PC-3 (cell line): ENCODE measurements at regions not wholly inside any gene's neighbourhood (a gene's known extent, or its start where the extent isn't known, plus 50 kb on each side); places are given as distances from the start of the nearest gene placed in this dataset.

ENCODE experiments used
- ATAC-seq: fragments of 200-7000 bp; cut with Tn5 transposase; 2 replicates; pipeline ENCODE4 v1.9.1; 2020; ENCODE audit warnings: mild to moderate bottlenecking, moderate library complexity
- BruUV-seq: library from RNA; stranded (reverse); fragments of 400-500 nt; replicated peaks from 2 replicates; lab custom pipeline; 2021; lab: Mats Ljungman, UMichigan
- CTCF ChIA-PET: fragments of 300-600 bp; sonication (Branson Sonifier 250); formaldehyde crosslinking; loops from one replicate; lab custom pipeline; 2022; ENCODE audit warnings: antibody characterized with exemption; lab: Charles Lee
- POLR2A ChIA-PET: fragments of 300-600 bp; sonication (Branson Sonifier 250); formaldehyde crosslinking; loops from one replicate; lab custom pipeline; 2022; ENCODE audit warnings: antibody characterized with exemption; ENCODE audit not compliant: unreplicated experiment; lab: Charles Lee
- DNase-seq: peaks from one replicate; pipeline ENCODE4 v3.0.0-alpha.2; 2015
- H2AFZ ChIP-seq: fragments of 300-600 bp; sonication (generic); 2 replicates; pipeline ENCODE4 v1.6.0; 2016; ENCODE audit warnings: antibody characterized with exemption, low read length
- H3F3A ChIP-seq: fragments of 300-600 bp; sonication (generic); one replicate; pipeline ENCODE4 v1.6.0; 2017; ENCODE audit warnings: antibody characterized with exemption, low read length, control low read depth, mild to moderate bottlenecking; ENCODE audit not compliant: unreplicated experiment
- H3K27ac ChIP-seq: fragments of 300-600 bp; sonication (generic); 2 replicates; pipeline ENCODE4 v1.5.1; 2016; ENCODE audit warnings: mild to moderate bottlenecking, low read length
- H3K27me3 ChIP-seq: fragments of 300-600 bp; sonication (generic); 2 replicates; pipeline ENCODE4 v1.6.1; 2016; ENCODE audit warnings: low read length, mixed read lengths
- H3K36me3 ChIP-seq: fragments of 300-600 bp; sonication (generic); 2 replicates; pipeline ENCODE4 v1.6.1; 2016; ENCODE audit warnings: low read depth, mixed run types, low read length, mixed read lengths
- H3K4me1 ChIP-seq: fragments of 300-600 bp; sonication (generic); 2 replicates; pipeline ENCODE4 v1.5.1; 2016; ENCODE audit warnings: low read length; ENCODE audit not compliant: insufficient read depth
- H3K4me2 ChIP-seq: fragments of 300-600 bp; sonication (generic); 2 replicates; pipeline ENCODE4 v1.6.0; 2016; ENCODE audit warnings: low read length
- H3K4me3 ChIP-seq: fragments of 300-600 bp; sonication (generic); 2 replicates; pipeline ENCODE4 v1.5.1; 2016; ENCODE audit warnings: mild to moderate bottlenecking, low read length, mixed read lengths
- H3K79me2 ChIP-seq: fragments of 300-600 bp; sonication (generic); 2 replicates; pipeline ENCODE4 v1.6.1; 2017; ENCODE audit warnings: low read length, mixed read lengths
- H3K9ac ChIP-seq: fragments of 300-600 bp; sonication (generic); 2 replicates; pipeline ENCODE4 v1.6.0; 2016; ENCODE audit warnings: mild to moderate bottlenecking, low read length
- H3K9me2 ChIP-seq: fragments of 300-600 bp; sonication (generic); replicated peaks from 2 replicates; pipeline ENCODE4 v1.6.1; 2016; ENCODE audit warnings: mixed run types, low read length, mixed read lengths
- H3K9me3 ChIP-seq: fragments of 300-600 bp; sonication (generic); 2 replicates; pipeline ENCODE4 v1.6.1; 2016; ENCODE audit warnings: low read length, mixed read lengths
- H4K20me1 ChIP-seq: fragments of 300-600 bp; sonication (generic); 2 replicates; pipeline ENCODE4 v1.6.1; 2016; ENCODE audit warnings: low read length, mixed read lengths
- CTCF ChIP-seq: fragments of 300-600 bp; sonication (generic); conservative IDR thresholded peaks from 2 replicates; pipeline ENCODE4 v1.5.1; 2017; ENCODE audit warnings: antibody characterized with exemption, low read depth, mild to moderate bottlenecking, low read length
- EZH2 ChIP-seq: fragments of 300-600 bp; sonication (generic); IDR thresholded peaks from one replicate; pipeline ENCODE4 v1.6.1; 2017; ENCODE audit warnings: antibody characterized with exemption, mild to moderate bottlenecking, low read length; ENCODE audit not compliant: unreplicated experiment
- EZH2phosphoT487 ChIP-seq: fragments of 300-600 bp; sonication (generic); IDR thresholded peaks from 2 replicates; pipeline ENCODE4 v1.6.1; 2018; ENCODE audit warnings: mild to moderate bottlenecking, antibody characterized with exemption, low read length, borderline replicate concordance
- intact Hi-C: fragments of 100-400 bp; cut with micrococcal nuclease; formaldehyde crosslinking; loops from 2 replicates; pipeline ENCODE4 v1.9.0; 2023

- Histone ChIP-seq H3K4me1 (peaks cover under 1% of the 10 kb centered on the region; the same call in 1 of the 2 replicates), H3K4me3 (no peak overlapping the region), H4K20me1 (no peaks in the 10 kb centered on the region), H2AFZ (no peak overlapping the region), H3K4me2 (no peak overlapping the region), H3F3A (no peaks in the 10 kb centered on the region), H3K27ac (no peak overlapping the region), H3K27me3 (no peaks in the 10 kb centered on the region; the same call in 1 of the 2 replicates), H3K36me3 (no peaks in the 10 kb centered on the region), H3K9me3 (no peaks in the 10 kb centered on the region), H3K9ac (no peak overlapping the region), H3K79me2 (no peaks in the 10 kb centered on the region), H3K9me2 (0 out of 2 replicates have a peak, but pooled peaks cover 1% of the 10 kb centered on the region)
- intact Hi-C loops = no loop called here
- ChIA-PET POLR2A (no interaction called here), CTCF (interaction anchor here (1.1 to 1.5 kb wide), 2 partner anchors 12 to 74 kb away, joined by 3 to 5 read pairs; no protein-coding TSS in a partner anchor)
- no TSS peak for BruUV-seq
- no peak for TF ChIP-seq CTCF
- TF ChIP-seq EZH2phosphoT487 = no peak
- no peak for TF ChIP-seq EZH2
- DNase-seq = no peak
- peak; percentile 38; the same call in 1 of the 2 replicates for ATAC-seq
Measured at GRCh38 chr11:109864834-109865547, 228.2 kb upstream of the ZC3H12C start.

DNA sequence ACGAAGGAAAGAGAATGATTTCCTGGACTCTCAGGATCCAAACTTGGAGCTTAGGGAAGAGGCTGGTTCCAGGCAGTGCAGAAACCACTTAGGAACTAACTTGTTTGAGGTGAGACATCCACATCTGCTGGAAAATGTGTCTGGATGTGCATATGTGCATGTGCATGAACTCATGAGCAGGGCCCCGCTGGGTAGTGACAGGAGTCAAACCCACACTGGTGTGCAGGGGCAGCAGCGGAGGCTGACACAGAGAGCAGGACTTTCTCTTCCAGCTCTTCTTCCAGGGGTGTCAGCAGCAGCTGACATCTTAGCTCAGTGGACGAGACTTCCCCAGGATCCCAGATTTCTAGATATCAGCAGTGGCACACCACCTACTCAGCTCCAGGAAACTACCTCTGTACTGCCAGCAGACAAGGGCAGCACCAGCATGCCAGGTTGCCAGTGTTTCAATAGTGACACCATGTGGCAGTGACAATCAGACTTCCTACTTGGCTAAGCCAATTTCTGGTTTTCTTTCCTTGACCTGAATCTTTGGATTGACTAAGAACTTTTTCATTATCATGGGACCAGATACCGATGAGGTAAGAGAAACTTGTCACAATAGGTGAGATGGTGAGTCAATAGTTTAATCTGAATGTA lies 227.5 kb upstream of the ZC3H12C start:
- Histone ChIP-seq H2AFZ (no peak overlapping the region), H3K4me2 (no peak overlapping the region)
- peak; percentile 81 for ATAC-seq

More for the DNA sequence above, 227.5 kb upstream of the ZC3H12C start:
- Histone ChIP-seq H3K27ac (no peak overlapping the region), H3K9ac (no peak overlapping the region), H3F3A (no peaks in the 10 kb centered on the region), H3K4me1 (no peaks in the 10 kb centered on the region), H3K79me2 (no peaks in the 10 kb centered on the region), H3K27me3 (no peaks in the 10 kb centered on the region; the same call in 1 of the 2 replicates), H3K9me3 (no peaks in the 10 kb centered on the region), H3K36me3 (no peaks in the 10 kb centered on the region), H3K4me3 (no peak overlapping the region), H3K9me2 (no peaks in the 10 kb centered on the region), H4K20me1 (no peaks in the 10 kb centered on the region)
- no TSS peak for BruUV-seq
- ChIA-PET POLR2A (no interaction called here), CTCF (interaction anchor here (1.1 to 1.5 kb wide), 2 partner anchors 12 to 74 kb away, joined by 3 to 5 read pairs; no protein-coding TSS in a partner anchor)
- intact Hi-C loops = no loop called here
- peak; percentile 62 for DNase-seq
- TF ChIP-seq CTCF = peak; percentile 58
- TF ChIP-seq EZH2 = no peak
- TF ChIP-seq EZH2phosphoT487 = no peak
